Amygdala (tissue), 56 donors: ENCODE measurements at regions not wholly inside any gene's neighbourhood (a gene's known extent, or its start where the extent isn't known, plus 50 kb on each side); places are given as distances from the start of the nearest gene placed in this dataset.

Source experiments
- DNase-seq, 56 donors: peaks; one replicate each; lab custom pipeline; 2025; lab: John Stamatoyannopoulos, UW

DNA sequence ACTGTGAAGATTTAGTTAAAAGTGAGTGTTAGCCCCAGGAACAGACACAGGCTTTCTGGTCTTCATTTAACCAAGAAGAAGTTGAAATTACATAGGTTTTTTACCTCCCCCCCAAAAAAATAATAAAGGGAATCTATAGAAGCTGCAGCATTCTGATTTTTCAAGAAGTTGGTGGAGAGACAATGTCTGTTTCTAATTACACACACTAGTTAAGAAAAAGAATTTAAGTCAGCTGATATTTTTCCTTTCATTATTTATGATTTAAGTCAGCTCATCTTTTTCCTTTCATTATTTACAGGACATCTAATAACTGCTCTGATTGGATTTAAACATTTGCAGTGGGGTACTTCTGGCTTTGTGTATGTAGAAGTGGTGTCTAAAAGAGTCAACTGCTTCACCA, 201.4 kb upstream of the NRP1 start:
- no peak for DNase-seq

DNA sequence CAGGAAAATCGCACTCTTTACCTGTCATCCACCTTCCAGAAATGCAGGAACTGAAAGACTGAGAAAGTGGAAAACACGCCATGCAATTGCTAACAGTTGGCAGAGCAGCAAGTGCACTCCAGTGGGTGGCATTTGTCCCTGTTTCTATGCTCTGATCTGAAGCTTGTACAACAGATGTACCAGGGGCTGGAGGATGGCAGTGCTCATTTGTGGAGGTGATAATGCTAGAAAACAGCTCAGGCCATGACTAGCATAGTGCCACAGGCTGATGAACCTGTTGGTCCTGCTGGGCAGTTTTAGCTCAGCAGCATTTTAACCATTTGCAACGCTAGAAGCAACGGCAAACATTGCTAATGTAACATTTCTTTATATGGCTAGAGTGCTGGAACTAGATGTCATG, 199.9 kb upstream of the NRP1 start:
- DNase-seq = no peak

DNA sequence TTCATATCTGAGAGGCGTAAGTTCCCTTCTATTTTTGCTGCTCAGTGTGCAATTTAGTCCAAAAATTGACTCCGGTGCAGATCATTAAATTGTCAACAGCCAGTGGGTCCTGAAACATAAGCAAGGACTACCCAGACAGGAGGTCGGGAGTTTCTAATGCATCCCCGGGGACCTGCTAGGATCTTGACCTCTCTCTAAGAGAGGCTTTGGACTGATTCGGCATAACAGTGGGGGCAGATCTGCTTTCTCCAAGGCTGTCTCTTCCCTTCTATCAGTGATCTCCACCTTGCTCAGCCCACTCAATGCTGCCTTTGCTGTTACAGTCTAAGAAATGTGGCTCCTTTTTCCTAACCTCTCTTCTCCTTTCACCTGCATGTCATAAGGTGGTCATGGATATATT, 199.1 kb upstream of the NRP1 start:
- DNase-seq = peak in 1 of 56 donors; percentile 3

DNA sequence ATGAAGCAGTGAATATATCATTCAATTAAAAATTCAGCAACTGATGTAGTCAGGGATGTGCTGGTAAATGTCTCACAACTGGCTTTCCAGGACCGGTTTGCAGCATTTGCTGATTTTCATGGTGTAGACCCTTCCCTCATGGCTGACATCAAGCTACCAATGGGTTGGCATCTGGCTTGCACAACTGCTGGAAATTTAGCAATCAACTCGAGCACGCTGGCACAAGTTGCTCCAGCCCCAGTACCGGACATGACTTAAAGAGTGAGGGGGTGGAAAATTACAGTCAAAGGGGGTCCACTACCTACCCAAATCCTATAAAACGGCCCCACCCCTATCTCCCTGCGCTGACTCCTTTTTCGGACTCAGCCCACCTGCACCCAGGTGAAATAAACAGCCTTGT, 198.4 kb upstream of the NRP1 start:
- DNase-seq = no peak

DNA sequence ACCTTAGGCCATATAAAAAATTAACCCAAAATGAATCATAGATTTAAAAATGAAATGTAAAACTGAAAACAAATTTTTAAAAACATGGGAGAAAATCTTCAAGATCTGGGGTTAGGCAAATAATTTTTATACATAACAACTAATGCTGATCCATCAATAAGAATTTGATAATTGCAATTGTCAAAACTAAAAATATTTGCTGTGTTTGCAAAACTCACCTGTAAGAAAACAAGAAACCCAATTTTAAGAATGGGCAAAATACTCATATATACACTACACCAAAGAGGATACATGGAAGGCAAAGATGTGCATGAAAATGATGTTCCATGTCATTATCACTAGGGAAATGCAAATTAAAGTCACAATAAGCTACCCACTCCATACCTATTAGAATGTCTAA, 194.8 kb upstream of the NRP1 start:
- no peak for DNase-seq

DNA sequence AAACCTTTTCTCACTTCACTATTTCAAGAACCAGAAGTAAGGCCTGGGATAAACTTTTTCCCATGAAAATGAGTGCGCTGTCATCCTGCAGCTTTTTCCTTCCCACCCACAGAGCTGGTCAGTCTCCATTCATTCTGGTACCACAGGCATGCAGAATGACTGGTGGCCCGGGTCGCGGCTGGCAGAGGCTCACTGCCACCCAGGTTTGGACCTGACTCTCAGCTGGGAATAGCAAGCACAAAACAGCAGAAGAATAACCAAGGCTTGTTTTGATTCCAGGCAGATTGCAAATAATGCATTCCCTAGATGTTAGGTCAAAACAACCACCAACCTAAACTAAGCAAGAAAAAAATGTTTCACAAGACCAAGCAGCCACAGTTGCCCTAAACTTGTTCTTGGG, 190.5 kb upstream of the NRP1 start:
- DNase-seq = no peak

DNA sequence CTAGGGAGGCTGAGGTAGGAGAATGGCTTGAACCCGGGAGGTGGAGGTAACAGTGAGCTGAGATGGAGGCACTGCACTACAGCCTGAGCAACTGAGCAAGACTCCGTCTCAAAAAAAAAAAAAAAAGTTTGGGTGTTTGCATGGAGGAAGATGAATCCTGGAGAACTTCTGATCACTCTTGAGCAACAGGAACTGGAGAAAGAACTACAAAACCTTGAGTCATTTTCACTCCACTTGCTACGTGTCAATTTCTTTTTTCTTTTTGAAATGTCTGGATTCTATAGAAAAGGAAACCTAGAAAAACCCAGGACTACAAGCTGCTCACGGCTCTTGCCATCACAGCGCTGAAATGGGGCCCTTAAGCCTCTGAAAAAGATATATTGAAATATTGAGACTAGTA, 189.6 kb upstream of the NRP1 start:
- no peak for DNase-seq

DNA sequence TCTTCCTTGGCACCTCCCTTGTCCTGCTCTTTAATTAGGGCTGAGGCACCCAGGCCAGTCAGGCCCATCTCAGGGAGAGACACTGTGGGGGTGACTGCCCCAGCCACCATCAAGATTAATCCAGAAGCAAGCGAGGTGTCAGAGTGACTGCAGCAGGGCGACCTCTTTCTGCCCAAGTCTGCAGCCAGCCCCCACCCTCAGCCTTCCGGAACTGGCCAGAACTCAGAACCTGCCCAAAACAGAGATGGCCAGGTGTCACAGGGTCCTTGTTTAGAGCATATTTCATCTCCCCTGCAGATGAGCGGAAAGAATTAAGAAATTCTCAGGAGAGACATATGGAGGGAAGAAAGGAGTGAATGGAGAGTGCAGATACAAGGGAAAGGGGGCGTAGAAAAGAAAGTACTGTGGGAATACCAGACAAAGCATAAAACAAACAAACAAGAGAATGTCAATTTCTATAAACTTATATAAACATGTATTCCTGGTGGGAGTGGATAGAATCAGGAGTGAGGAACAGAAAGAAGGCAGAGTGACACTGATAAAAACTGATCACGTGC, 188.8 kb upstream of the NRP1 start:
- DNase-seq = no peak

DNA sequence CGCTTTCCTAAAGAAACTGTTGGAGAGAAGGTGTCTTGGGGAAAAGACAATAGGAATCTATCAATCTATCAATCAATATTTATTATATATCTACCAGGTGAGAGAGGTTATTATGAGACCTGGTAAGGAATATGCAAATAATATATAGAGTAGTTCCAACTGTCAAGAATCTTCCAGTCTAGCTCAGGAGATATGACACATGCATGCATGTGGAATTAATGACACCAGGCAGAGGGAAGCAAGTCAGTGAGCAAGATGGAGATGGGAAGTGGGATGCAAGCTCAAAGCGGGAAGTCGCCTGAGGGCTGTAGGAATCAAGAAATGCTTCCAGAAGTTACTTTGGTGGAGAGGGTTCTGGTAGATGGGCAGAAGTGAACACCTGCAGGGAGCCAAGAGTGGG, 187.4 kb upstream of the NRP1 start:
- no peak for DNase-seq

DNA sequence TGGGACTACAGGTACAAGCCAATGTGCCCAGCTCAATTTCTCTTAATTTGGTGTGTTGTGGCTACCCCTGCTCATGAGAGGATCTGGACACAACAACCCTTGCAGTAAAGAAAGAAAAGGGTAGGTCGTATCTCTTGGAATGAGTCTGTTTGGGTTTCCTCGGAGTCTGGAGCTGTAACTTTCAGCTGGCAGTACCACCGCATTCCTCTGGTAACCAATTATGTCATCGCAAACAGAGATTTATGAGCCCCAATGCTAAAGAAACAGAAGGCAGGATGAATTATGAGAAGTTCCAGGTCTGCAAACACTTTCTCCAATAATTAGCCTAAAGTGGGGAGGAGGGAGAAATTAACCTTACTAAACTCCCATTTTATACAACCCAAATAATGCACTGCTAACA, 186.6 kb upstream of the NRP1 start:
- DNase-seq = no peak

DNA sequence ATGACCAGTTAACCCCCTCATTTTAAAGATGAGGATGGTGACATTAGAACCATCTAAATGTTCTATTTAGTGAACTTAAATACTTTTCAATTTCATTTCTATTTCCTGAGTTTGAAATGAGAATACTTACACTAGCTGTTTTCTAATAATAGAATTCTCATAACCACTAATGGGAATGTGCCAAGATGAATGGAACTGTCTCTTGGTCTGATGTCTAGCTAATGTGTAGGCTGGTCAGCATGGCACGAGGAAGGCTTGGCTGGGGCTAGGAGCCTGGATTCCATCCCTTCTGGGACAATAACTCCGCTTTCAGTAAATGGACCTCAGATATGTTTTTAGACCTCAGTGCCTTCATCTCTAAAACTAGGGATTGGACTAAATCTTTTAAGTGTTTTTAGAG, 185.8 kb upstream of the NRP1 start:
- no peak for DNase-seq

DNA sequence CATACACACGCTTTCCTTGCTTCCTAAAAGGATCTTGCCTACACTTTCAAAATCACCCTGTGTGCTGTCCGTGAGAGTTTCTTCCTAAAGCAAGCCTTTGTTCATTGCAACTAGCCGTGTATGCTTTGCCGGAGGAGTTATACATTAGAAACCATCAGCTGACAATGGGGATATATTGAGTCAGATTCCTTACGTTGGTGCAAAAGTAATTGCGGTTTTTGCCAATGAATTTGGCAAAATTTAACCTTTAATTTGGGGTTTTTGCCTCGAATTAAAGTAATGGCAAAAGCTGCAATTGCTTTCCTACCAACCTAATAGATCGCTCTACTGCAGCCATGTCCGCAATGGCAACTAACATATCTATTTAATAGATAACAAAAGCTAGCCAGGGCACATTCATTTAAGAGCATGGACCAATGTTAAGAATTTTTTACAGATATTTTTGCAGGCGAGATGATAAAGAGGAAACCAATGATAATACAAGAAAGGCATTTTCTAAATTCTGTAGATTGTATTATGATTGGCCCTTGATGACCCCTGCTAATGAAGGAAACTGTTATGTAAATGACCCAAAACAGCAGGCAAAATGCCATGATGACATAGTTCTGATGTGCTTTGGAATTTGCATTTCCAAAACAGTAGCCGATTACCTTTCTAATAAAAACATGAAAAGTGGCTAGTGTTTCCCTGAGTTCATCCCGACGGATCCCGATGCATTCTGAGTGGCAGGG, 184.8 kb upstream of the NRP1 start:
- DNase-seq = no peak

DNA sequence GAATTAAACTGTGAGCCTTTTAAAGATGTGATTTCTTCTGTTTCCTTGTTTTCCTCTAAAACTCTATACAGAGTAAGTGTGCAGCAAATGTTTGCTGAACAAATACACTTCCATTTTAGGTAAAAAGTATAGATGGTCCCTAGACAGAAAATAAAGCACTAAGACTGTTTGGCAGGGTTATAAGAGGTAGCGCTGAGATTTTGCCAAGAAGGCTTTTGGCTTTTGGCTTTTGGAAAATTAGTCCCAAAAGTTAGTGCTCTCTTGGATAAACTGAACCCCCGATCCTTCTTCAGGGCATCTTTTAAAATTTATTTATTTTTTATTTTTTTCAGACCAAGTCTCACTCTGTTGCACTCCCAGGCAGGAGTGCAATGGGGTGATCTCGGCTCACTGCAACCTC, 175.7 kb upstream of the NRP1 start:
- DNase-seq = no peak

DNA sequence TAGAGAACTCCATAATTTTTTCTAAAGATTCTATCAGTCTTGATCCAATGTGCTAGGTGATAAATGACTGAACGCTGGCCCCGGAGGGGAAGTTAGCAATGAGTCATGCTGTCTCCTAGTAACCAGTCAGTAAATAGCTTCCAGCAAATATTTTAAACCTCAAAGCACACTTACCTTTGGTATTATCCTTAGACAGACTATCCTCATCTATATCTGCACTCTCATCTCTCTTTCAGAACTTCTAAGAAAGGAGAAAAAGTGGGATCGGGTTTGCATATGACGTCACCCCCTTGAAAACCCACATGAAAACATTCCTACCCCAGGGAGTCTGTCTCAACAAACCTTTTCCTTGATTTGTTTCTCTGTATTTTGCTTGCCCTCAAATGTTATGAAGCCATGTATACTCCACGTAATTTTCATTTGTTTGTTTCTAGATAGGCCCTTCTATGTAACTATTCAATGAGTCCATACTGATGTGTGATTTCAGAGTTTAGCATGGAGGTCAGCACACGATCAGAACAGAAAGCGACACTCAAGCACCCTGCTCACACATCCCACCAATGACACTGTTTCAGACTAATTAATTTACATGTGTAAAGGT, 174.9 kb upstream of the NRP1 start:
- DNase-seq = peak in 4 of 56 donors; percentile 1 to 21 (median 9)

DNA sequence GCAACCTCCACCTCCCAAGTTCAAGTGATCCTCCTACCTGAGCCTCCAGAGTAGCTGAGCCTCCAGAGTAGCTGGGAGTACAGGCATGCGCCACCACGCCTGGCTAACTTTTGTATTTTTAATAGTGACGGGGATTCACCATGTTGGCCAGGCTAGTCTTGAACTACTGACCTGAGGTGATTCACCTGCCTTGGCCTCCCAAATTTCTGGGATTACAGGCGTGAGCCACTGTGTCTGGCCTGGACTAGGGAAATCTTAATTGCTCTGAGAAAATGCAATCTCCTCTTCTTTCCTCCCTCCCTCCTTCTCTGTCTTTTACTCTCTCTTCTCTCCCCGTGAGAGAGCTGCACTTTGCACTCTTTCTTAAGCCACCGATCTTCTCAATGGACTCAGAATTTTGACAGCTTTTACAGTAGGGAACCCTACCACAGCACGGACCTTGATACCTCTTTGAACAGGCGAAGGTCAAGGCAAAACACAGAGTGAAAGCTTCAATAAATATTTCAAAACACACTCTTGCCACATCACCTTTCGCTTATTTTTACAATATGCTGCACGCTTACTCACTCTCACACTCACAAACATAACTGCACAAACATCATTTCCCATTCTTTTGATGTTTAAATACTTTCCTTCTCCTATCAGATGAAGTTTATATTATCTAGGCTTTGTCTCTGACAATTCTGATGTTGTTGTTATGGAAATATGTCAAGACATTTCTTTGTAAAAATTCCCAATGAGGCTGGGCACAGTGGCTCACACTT, 173.4 kb upstream of the NRP1 start:
- DNase-seq = no peak

DNA sequence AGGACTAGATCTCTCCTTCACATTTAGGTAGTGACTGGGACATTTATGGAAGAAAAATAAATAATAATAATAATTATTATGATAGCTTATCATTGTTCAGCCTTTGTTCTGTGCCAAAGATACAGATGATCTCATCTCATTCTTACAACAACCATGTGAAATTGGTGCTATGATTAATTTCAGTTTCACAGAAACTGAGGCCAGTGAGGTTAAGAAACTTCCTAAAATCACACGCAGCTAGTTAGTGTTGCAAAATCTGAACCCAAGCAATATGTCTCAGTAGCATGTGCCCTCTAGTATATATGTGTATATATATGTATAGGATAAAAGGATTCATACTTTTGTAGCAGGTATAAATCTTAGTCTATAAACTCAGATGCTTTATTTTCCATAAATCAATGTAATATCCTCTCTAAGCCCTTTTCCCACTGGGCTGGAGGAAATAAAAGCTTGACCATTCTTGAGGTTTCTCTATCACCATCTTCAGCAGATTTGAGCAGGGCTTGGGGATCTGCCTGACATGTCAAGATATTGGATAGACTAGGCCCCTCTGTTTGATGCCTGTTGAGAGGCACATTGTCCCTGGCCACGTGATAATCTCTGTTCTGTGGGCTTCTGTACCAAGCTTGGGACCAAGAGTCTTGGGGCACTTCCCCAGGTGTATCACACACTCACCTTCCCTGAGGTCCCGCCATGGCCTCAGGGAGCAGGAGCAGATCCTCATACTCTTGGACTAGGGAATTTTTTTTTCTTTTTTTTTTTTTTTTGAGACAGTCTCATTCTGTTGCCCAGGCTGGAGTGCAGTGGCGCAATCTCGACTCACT, 172.6 kb upstream of the NRP1 start:
- no peak for DNase-seq

DNA sequence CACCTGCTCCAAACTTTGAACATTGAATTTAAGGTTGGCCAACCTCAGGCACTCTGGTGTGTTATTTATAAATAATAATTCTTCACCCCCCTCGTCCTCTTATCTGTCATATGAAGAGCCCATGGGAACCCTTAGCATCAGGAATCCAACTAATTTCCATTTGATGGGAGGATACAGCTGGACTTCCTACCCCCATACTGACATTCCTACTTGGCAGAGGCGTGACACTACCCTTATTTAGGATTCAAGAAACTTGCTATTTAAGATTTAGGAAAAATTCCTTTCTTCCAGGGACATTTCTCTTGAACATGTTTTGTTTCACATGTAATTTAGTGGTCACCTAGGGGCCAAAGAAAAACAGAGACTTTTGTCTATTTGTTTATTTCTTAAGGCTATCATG, 171.9 kb upstream of the NRP1 start:
- DNase-seq = no peak

DNA sequence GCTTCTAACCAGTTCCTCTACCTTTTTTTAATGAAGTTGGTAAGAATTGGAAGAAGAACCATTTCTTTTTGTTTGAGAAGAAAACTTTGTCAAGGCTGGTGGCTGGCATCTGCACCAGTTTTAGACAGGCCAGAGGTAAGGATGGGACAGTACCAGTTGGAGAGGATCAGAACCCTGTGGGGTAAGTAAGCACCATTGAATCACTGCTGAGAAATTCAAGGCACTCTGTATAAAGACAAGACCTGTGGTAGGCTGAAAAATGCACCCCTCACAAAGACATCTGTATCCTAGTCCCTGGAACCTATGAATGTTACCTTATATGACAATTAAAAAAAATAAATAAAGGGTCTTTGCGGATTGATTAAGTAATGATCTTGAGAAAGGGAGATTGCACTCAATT, 166.7 kb upstream of the NRP1 start:
- no peak for DNase-seq

DNA sequence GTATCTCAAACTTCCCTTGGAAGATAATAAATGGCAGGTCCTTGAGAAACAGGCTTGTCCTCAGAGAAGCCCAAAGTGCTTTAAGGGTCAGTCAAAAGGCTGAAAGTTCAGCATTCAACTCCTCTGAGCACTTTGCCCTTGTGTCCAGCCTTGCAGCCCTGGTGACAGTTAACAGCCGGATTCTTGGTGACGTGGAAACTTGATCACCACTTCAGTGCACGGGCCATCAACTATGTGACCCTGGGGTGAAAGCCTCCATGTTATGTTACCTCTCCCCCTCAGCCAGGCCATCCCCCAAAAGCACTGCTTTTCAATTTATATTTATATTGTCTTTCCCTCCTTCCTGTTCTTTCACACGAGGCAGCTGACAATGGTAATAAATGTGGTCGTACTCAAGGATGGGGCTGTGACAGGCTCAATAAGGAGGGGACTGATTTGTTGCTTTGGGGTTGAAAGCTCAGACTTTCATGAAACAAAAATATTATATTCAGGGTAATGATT, 164.0 kb upstream of the NRP1 start:
- DNase-seq = no peak

DNA sequence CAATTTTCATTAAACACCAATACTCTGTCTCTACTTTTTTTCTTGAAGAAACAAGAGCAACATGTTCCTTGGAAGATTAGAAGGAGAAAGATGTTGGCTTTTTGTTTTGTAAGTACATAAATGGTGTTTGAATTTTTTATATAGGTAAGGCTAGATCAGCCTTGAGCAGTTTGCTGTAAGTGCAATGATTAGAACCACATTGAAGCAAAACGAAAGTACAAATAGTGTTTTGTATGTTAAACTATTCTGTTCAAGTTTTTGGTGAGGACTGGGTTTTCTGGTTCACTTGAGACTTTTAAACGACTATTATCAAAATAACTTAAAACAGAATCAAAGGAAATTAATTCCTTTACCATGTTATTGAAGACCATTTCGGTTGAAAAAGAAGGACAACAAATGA, 162.9 kb upstream of the NRP1 start:
- no peak for DNase-seq

DNA sequence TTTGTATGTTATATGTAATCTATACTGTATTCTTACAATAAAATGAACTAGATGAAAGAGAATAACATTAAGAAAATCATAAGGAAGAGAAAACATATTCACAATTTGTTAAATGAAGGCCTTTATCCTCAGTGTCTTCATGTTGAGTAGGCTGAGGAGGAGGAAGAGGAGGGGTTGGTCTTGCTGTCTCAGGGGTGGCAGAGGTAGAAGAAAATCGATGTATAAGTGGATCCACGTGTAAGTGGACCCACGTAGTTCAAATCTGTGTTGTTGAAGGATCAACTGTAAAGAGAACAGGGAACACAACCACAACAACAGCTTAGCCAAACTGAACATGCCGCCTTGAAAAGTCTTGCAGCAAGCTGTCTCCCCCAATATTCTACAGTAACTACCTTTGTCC, 161.6 kb upstream of the NRP1 start:
- DNase-seq = no peak
